ENCODE measurements at regions not wholly inside any gene's neighbourhood (a gene's known extent, or its start where the extent isn't known, plus 50 kb on each side); places are given as distances from the start of the nearest gene placed in this dataset.

DNA sequence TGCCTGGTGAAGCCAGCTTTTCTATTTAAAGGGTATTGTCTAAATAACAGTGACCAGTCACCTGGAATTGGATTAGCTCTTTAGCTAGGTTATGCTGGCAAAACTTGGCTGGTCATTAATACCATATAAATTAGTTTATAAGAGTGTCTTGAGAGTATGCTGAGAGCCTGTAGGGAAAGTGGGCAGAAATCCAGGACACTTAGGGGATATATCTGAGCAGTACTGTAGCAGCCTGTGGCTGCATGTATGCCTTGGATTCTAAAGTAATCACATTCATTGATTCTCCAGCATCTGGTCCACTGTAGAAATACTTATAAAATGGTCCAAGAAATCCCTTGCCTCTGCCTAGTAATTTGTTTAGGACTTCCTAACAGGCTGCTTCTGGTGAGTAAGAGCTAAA is 288.9 kb upstream of the DMAC1 start:
- DNase-seq (ENCODE audit: low read depth) = no peak

DNA sequence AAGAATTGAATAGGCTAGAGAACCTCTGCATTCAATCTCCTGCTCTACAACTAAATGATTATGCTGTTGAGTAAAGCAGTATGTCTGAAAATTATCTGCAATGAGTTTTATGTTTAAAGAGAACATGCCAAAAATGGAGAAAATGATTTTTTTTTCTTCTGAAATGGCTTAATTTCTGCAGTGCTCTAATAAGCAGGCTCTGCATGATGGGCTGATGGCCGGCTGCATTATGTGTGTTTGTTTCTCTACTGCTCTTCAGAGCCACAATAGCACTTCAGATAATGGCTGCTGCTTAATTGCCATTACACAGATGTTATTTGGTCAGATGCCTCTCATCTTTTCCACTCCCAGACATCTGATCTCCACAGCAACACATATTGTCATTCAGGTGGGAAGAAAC is 286.4 kb upstream of the DMAC1 start:
- no peak for DNase-seq (ENCODE audit: low read depth)

DNA sequence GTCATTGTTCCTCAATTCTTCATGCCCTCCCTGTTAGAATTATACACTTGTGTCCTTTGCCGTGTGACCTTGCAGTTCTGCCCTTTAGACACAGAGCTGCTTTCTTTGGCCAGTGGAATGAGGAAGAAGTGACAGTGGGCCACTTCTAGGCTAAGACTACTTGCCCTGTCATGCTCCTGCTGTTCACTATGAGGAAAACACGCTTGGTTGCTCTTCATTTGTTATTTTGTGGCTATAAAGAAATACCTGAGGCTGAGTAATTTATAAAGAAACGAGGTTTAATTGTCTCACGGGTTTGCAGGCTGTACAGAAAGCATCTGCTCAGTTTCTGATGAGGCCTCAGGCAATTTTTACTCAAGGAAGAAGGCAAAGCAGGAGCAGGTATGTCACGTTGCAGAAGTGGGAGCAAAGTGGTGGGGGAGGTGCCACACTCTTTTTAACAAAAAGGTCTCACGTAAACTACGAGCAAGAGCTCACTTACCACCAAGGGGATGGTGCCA is 279.1 kb upstream of the DMAC1 start:
- no peak for DNase-seq (ENCODE audit: low read depth)

DNA sequence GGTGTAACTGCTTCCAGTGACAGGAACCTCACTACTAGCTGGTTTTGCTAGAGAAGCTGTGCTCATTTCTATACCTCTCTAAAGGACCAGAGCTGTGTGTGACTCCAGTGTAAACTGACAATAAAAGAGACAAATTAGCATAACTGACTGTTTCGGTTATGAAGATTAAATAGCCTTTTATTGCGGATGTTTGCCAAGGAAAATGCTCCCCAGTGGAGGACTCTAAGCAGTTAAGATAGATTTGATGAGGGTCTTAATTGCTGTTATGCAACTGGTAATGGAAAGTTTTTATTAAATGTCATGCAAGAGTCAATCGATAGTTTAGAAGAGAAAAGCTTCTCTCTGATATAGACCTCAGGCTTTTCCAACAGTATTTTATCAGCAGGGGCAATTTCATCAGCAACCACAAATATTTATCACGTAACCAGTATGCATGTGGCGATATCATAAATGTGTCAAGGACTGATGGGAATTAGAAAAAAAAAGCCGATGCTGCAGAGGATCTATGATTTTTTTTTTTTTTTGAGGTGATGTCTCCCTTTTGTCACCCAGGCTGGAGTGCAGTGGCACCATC is 275.2 kb upstream of the DMAC1 start:
- DNase-seq (ENCODE audit: low read depth) = no peak

DNA sequence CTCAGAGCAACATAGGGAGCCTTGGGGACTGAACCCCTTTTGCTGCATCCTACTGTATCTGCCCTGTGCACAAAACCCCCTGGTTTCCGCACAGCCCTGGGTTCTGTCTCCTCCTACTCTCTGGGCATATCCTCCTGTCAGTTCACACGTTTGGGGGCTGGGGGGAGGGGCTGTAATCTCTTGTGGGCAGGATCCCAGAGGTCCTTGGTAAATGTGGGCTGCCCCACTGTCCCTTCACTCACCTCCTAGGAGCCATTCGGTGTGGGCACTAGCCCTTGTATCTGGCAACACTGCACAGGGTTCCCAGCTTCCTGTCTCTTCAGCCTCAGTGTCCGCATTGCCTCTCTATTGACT is 271.8 kb upstream of the DMAC1 start:
- DNase-seq (ENCODE audit: low read depth) = no peak

- no peak for DNase-seq (ENCODE audit: low read depth)
These were observed 271.3 kb upstream of the DMAC1 start for GRCh38 chr9:8070779-8071444.

GRCh38 chr9:8062459-8062858 is 262.9 kb upstream of the DMAC1 start:
- no peak for DNase-seq (ENCODE audit: low read depth)

DNA sequence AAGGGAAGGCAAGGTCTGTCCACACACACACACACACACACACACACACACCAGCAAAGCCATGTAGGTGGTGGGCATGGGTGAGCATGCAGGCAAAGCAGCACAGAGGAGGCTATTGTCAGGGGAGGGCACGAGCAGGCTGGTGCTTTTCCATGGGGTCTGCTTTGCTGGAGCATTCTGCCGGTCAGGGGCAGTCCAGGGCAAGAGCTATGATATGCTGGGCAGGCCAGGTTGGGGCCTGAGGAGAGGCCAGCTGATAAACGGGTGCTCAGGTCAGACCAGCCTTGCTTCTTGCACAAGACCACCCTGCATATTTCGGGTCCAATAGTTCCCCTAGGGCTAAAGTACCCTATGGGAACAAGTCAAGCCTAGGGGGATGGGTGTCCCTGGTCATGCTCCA is 253.9 kb upstream of the DMAC1 start:
- no peak for DNase-seq (ENCODE audit: low read depth)

- DNase-seq (ENCODE audit: low read depth) = no peak
These were observed 253.4 kb upstream of the DMAC1 start for GRCh38 chr9:8052991-8053390.

DNA sequence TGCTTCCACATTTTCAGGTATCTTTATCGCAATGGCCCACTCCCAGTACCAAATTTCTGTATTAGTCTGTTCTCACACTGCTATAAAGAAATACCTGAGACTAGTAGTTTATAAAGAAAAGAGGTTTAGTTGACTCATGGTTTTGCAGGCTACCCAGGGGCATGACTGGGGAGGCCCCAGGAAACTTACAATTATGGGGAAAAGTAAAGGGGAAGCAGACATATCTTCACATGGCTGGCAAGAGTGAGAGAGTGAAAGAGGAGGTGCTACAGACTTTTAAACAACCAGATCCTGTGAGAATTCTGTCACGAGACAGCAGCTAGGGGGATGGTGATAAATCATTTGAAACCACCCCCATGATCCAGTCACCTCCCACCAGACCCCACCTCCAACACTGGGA is 238.2 kb upstream of the DMAC1 start:
- DNase-seq (ENCODE audit: low read depth) = no peak

- DNase-seq (ENCODE audit: low read depth) = no peak
These were observed 237.4 kb upstream of the DMAC1 start for GRCh38 chr9:8036914-8037524.

- DNase-seq (ENCODE audit: low read depth) = no peak
These were observed 234.2 kb upstream of the DMAC1 start for GRCh38 chr9:8033794-8034193.

GRCh38 chr9:8030095-8030494 is 230.5 kb upstream of the DMAC1 start:
- DNase-seq (ENCODE audit: low read depth) = no peak

DNA sequence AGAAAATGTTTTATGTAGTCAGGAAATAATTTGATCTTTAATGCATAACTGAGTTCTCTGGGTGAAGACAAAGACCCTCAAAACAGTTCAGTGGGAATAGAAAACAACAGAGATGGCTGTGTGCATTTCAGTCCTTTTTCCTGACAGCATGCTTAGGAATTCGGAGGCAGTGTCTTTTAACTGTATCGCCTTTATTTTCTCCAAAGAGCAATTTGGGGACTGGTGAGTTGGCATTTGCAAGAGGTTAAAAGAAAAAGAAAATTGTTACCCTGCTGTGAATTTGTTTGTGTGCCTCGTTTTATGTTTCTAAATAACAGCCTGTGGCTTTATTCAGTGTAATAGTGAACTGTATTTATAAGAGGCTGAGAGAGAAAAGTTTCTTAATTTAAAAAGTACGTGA is 227.8 kb upstream of the DMAC1 start:
- no peak for DNase-seq (ENCODE audit: low read depth)

DNA sequence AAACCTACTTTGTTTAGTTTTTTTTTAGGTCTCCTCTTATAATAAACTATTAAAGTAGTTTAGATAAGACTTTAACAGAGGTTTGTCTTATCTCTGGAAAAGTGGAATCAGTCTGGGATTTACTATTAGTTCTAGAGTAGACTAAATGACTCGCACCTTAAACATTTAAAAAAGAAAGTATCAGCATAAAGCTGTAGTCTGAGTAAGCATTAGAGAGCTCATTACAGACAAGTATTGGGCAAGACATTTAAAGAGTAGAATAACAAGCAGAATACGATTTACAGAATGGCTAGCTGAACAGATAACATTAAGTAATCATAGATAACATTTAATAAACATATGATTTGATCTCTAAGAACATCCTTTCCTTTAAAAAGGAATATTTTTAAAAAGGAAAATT is 226.0 kb upstream of the DMAC1 start:
- no peak for DNase-seq (ENCODE audit: low read depth)

GRCh38 chr9:8020186-8020585 is 220.6 kb upstream of the DMAC1 start:
- no peak for DNase-seq (ENCODE audit: low read depth)

GRCh38 chr9:8019636-8020035 is 220.1 kb upstream of the DMAC1 start:
- no peak for DNase-seq (ENCODE audit: low read depth)

GRCh38 chr9:8014997-8015682 is 215.6 kb upstream of the DMAC1 start:
- no peak for DNase-seq (ENCODE audit: low read depth)

- DNase-seq (ENCODE audit: low read depth) = no peak
These were observed 213.4 kb upstream of the DMAC1 start for GRCh38 chr9:8012986-8013385.

DNA sequence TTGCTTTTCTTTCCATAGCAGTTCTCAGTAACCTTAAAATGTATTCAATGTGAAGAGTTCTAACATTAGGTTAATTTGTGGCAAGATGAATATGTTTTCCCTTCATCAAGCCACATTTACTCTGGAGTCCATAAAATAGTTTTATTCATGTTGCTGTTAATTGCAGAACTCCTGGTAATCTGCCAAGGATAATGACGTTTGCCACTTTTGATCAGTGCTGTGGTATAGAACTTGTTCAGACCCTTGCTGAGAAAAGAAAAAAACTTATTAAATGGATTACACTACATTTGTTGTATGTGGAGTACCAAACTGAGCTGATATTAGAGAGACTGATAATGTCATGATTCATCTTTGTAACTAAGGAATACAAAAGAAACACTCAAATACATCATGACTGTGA is 212.4 kb upstream of the DMAC1 start:
- DNase-seq (ENCODE audit: low read depth) = no peak

DNA sequence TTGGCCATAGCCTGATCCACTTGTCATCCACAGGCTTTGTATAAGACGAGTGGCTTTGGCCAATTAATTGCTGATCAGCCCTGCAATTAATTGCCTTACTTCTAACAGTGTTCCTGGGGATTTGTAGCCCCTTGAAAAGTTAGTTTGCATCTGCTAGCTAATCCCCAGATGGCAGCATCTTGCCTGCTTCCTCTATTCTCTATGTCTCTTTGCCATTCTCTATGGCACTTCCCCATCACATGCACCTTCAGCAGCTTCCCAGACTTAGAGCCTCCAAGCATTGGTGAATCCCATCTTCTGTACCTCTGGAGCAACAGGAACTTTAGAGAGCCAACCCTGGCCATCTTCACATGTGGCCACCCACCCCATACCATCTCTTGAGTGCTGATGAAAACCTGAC is 197.0 kb upstream of the DMAC1 start:
- DNase-seq (ENCODE audit: low read depth) = no peak

DNA sequence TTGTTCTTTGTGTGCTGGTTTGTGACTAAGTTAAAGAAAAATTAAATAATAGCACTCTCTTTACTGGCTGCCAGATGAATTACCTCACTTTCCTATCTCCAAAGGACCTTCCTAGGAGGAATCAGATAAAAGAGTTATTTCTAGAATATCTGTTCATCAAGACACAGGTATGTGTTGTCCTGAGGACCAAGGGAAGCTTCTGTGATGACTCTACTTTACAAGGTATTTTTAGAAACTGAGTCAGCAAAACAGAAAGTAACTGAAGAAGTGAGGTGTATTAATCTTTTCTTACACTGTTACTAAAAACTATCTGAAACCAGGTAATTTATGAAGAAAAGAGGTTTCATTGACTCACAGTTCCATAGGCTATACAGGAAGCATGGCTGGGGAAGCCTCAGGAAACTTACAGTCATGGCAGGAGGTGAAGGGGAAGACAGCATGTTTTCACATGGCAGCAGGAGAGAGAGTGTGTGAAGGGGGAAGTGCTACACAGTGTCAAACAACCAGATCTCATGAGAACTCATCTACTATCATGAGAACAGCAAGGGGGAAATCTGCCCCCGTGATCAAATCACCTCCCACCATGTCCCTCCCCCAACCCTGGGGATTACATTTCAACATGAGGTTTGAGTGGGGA is 189.2 kb upstream of the DMAC1 start:
- DNase-seq (ENCODE audit: low read depth) = no peak

- no peak for DNase-seq (ENCODE audit: low read depth)
These were observed 185.1 kb upstream of the DMAC1 start for GRCh38 chr9:7984692-7985091.
